Suprapubic skin (tissue), 3 donors: ENCODE measurements at regions not wholly inside any gene's neighbourhood (a gene's known extent, or its start where the extent isn't known, plus 50 kb on each side); places are given as distances from the start of the nearest gene placed in this dataset.

Experiments used
- CTCF ChIP-seq, 2 donors: fragments of 200-600 bp in 1 of 2; fragments of 450-650 bp in 1 of 2; sonication (generic) in 1 of 2; IDR thresholded peaks; one replicate each; pipeline ENCODE4 v1.5.1; 2016 to 2019; ENCODE audit warnings: antibody characterized with exemption in 2 of 2, mild to moderate bottlenecking in 1 of 2, moderate library complexity in 1 of 2
- POLR2AphosphoS5 ChIP-seq, 3 donors: sonication (generic); formaldehyde crosslinking; IDR thresholded peaks; one replicate each; pipeline ENCODE4 v1.6.1; 2017; ENCODE audit warnings: antibody characterized with exemption in 3 of 3

GRCh38 chr5:3302228-3302627, 293.4 kb upstream of the IRX1 start:
- TF ChIP-seq CTCF (IDR thresholded peaks at IDR 0.05) (no peak), POLR2AphosphoS5 (IDR thresholded peaks at IDR 0.05) (no peak)
